Germinal center (tissue), 1 donor: ENCODE measurements at regions not wholly inside any gene's neighbourhood (a gene's known extent, or its start where the extent isn't known, plus 50 kb on each side); places are given as distances from the start of the nearest gene placed in this dataset.
"Not testable (repeated sequence)": the region's sequence is repeated elsewhere in the genome, so short reads cannot be mapped to it uniquely, and the experiment has no call there.

Experiments
- DNase-seq: peaks from one replicate; pipeline ENCODE4 v3.0.0; 2012; ENCODE audit warnings: mixed read lengths, low spot score

- DNase-seq: no peak
Observed at GRCh38 chr7:49611951-49612350, 161.5 kb upstream of the VWC2 start.

- DNase-seq: no peak
Observed at GRCh38 chr7:49613759-49614158, 159.7 kb upstream of the VWC2 start.

GRCh38 chr7:49614974-49615373, 158.5 kb upstream of the VWC2 start:
- not testable (repeated sequence) for DNase-seq

DNA sequence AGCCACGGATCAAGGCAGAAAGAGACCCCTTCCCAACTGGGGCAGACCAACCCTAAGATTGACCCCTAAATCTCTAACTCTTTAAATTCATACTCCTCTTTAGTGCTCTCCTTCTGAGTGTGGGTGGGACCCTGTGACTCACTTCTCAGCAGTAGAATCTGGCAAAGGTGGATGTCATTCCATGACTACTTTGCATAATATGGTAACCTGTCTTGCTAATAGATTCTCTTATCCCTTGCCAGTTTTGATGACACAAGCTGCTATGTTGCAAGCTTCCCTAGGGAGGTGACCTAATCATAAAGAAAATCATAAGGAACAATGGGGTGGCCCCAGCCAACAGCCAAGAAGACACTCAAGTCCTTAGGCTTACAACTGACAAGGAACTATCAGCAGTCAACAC, 155.4 kb upstream of the VWC2 start:
- DNase-seq: no peak

GRCh38 chr7:49623943-49624342, 149.5 kb upstream of the VWC2 start:
- no peak for DNase-seq

DNA sequence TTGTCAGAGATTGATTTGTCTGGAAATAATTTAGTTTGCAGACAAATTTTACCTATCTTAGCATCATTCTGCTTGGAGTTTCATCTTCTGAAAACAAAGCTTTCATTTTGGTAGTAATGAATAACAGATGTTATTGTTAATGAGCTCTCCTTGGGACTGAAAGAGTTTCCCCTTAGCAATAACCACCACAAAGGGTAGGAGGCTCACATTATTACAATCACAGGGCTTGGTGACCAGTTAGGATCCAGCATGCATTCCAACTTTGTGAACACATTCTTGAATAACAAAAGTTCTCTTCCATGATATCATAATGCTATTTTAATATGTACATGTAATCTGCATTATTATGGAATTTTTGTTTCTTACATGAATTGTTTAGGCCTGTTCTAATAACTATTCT, 148.8 kb upstream of the VWC2 start:
- DNase-seq: no peak

DNA sequence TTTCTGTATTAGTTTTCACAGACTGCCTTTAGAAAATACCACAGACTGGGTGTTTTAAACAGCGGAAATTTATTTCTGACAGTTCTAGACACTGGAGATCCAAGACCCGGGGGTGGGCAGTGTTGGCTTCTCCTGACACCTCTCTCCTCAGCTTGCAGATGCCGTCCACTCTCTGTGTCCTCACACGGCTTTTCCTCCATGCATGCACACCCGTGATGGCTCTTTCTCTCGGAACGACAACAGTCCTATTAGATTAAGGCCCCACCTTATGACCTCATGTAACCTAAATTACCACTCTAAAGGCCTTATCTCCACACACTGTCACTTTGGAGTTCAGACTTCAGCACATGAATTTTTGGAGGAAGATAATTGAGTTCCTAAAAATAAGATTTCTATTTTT, 142.9 kb upstream of the VWC2 start:
- no peak for DNase-seq

- DNase-seq: no peak
Observed at GRCh38 chr7:49631071-49631815, 142.2 kb upstream of the VWC2 start.

- no peak for DNase-seq
Observed at GRCh38 chr7:49631960-49632359, 141.5 kb upstream of the VWC2 start.

- DNase-seq: no peak
Observed at GRCh38 chr7:49635800-49636199, 137.6 kb upstream of the VWC2 start.

GRCh38 chr7:49636400-49636799, 137.0 kb upstream of the VWC2 start:
- no peak for DNase-seq

- no peak for DNase-seq
Observed at GRCh38 chr7:49638166-49638565, 135.3 kb upstream of the VWC2 start.

GRCh38 chr7:49639068-49639593, 134.3 kb upstream of the VWC2 start:
- no peak for DNase-seq

- DNase-seq: no peak
Observed at GRCh38 chr7:49639808-49640207, 133.6 kb upstream of the VWC2 start.

DNA sequence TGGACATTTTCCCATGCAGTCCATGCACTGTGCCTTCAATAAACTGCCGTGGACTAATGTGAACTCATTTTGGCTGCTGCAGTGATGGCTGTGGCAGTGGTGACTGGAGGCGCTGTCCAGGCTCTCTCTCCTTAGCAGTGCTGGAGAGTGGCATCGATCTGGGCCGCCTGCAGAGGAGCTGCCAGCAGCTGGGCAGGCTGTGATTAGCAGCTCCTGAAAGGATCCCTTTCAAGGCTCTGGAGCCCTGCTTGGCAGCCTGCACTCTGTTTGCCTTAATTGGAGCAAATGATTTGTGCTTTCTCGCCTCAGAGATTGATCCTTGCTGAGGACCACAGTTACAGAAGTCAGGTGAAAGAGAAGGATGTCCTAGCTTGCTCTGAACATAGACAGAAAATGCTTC, 130.1 kb upstream of the VWC2 start:
- no peak for DNase-seq

GRCh38 chr7:49643736-49644135, 129.7 kb upstream of the VWC2 start:
- no peak for DNase-seq

DNA sequence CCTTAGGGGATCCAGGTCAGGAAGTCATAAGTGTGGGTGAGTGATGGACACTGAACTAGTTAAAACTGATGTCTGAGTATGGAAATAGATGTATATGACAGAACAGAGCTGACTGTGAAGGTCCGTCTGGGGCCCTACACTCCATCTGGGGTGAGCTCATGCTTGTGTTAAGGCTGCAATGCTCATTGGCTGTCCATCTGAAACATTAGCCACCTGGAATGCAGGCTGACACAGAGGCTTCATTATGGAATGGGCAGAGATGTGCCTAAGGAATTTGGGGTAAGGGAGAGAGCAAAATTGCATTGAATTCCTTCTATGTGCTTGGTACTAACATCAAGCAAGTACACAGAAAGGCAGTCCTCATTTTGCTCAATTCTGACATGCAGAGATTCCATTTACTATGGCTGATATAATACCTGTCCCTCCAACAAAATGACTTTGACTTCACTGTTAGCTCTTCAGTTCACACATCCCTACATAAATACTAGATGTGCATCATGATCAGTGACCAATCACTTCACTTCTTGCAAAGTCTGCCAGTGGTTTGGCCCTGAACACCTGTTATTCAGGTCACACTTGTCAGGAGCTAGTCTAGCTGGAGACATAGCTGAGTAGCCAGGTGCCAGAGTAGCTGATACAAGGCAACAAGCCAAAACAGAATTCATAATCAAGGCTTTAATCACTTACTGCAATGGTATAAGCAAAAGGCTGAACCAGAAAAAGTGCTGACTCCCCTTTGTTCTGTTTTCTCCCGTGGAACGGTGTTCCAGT, 128.9 kb upstream of the VWC2 start:
- DNase-seq: no peak

- DNase-seq: no peak
Observed at GRCh38 chr7:49645296-49645695, 128.1 kb upstream of the VWC2 start.

- no peak for DNase-seq
Observed at GRCh38 chr7:49660170-49660783, 113.2 kb upstream of the VWC2 start.

GRCh38 chr7:49660976-49661375, 112.5 kb upstream of the VWC2 start:
- DNase-seq: no peak

- not testable (repeated sequence) for DNase-seq
Observed at GRCh38 chr7:49665963-49666362, 107.5 kb upstream of the VWC2 start.

- no peak for DNase-seq
Observed at GRCh38 chr7:49666764-49667163, 106.7 kb upstream of the VWC2 start.

- DNase-seq: no peak
Observed at GRCh38 chr7:49669285-49669684, 104.2 kb upstream of the VWC2 start.
